ENCODE measurements at regions not wholly inside any gene's neighbourhood (a gene's known extent, or its start where the extent isn't known, plus 50 kb on each side); places are given as distances from the start of the nearest gene placed in this dataset.

DNA sequence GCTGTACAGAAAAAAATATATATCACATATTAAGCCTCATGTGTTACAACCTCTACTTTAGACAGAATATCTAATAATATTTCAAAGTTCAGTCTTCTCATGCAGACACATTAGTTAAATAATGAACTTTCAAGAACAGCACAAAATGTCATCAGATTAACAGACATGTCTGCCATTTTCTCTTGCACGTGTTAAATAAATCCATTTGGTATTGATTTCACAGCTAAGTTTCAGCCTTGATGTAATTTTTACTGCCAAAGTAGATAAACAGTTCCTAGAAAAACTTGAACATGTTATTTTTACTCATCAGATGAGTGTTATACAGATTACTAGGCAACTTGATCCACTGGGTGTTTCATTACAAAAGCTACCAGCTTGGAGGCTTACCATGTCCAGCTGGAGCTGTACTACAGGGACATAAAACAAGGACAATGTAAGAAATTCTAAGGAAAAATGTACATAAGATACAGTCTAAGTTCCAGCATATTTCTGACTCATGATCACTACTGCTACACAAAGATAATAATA lies 290.7 kb upstream of the DDX18 start:
- H3K27ac ChIP-seq = no peak overlapping the region
- no peak for TF ChIP-seq ZFX (IDR thresholded peaks at IDR 0.05)
- TF ChIP-seq, protein P1, sequence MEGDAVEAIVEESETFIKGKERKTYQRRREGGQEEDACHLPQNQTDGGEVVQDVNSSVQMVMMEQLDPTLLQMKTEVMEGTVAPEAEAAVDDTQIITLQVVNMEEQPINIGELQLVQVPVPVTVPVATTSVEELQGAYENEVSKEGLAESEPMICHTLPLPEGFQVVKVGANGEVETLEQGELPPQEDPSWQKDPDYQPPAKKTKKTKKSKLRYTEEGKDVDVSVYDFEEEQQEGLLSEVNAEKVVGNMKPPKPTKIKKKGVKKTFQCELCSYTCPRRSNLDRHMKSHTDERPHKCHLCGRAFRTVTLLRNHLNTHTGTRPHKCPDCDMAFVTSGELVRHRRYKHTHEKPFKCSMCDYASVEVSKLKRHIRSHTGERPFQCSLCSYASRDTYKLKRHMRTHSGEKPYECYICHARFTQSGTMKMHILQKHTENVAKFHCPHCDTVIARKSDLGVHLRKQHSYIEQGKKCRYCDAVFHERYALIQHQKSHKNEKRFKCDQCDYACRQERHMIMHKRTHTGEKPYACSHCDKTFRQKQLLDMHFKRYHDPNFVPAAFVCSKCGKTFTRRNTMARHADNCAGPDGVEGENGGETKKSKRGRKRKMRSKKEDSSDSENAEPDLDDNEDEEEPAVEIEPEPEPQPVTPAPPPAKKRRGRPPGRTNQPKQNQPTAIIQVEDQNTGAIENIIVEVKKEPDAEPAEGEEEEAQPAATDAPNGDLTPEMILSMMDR (conservative IDR thresholded peaks at IDR 0.05) = no peak

DNA sequence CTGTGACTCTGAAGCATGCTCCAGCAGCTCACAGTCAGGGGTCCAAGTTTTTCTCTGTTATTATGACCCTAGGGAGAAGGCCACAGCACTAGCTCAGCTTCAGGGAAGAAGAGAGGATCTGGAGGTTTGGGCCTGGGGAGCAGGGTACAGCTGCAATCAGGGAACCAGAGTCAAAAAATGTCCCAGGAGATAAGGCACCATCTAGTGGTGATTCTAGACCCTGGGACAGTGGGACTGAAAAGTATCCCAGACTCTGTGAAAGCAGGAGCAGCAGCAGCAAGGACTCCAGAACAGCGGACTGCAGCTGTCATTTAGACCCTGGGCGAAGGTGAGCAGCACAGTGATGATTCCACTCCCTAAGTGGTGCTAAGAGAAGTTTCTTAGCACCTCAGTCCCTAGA lies 278.4 kb upstream of the DDX18 start:
- TF ChIP-seq ZFX (IDR thresholded peaks at IDR 0.05) = no peak
- TF ChIP-seq, protein P1 (conservative IDR thresholded peaks at IDR 0.05) = peak; percentile 67

DNA sequence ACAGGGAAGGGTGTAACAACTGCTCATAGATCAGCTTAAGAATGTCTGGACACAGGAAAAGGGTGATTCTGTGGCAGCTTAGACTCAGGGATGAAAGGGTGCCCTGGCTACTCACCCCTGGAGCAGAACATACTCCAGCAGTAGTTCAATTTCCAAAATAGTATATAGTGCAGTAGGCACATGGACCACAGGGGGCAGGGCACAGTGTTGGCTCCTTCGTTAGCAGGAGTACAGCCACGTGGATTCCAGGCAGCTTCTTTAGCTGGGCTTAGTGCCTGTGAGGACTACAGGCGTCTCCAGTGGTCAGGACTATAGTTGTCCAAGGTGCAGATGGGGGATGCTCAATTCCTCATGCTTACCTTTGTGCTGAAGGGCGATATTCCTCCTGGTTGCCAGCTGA lies 277.5 kb upstream of the DDX18 start:
- H3K27ac ChIP-seq = peak overlapping the region; percentile 7
- no peak for TF ChIP-seq ZFX (IDR thresholded peaks at IDR 0.05)
- TF ChIP-seq, protein P1 (conservative IDR thresholded peaks at IDR 0.05) = no peak

More for the DNA sequence above, 278.4 kb upstream of the DDX18 start:
- peak overlapping the region; percentile 7 for H3K27ac ChIP-seq

DNA sequence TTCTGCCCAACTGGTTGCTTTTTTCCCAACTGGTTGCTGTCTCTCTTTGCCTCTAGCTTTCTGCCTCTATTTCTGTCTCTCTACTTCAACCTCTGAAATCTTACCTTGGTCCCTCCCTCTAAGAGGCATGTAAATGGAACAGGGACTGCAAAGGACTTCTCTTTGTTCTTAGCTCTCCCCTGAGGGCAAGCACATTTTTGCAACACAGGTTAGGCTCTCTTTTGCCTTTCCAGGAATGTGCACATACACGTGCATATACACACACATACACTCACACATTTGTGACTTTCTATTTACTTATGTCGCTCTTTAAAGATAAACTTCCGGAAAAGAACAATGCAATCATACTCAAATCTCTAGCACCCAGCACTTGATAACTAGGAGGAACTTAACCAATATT lies 262.6 kb upstream of the DDX18 start:
- peak overlapping the region; percentile 36; the same call in 1 of the 2 replicates for H3K27ac ChIP-seq
- TF ChIP-seq, protein P1 (conservative IDR thresholded peaks at IDR 0.05) = peak; percentile 9; the same call in 1 of the 2 replicates
- no peak for TF ChIP-seq ZFX (IDR thresholded peaks at IDR 0.05)

DNA sequence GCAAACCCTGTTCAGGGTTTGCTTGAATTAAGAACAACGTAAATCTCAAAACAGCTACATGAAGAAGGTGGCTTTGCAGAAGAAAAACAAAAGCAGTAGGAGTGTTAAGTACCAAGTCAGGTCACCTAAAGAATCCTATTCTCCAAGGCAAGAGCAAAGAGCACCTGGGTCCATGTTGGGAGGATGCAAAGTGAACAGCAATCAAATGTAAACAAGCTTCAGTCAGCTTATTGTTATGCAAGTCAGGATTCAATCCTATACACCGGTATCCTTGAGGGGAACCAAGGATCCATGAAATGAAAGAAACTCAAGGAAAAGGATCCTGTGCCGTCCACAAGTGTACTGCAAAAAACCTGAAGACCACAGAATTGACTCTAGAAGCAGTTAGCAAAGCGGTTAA lies 261.0 kb upstream of the DDX18 start:
- TF ChIP-seq ZFX (IDR thresholded peaks at IDR 0.05) = no peak
- TF ChIP-seq, protein P1 (conservative IDR thresholded peaks at IDR 0.05) = no peak
- H3K27ac ChIP-seq = no peak overlapping the region

DNA sequence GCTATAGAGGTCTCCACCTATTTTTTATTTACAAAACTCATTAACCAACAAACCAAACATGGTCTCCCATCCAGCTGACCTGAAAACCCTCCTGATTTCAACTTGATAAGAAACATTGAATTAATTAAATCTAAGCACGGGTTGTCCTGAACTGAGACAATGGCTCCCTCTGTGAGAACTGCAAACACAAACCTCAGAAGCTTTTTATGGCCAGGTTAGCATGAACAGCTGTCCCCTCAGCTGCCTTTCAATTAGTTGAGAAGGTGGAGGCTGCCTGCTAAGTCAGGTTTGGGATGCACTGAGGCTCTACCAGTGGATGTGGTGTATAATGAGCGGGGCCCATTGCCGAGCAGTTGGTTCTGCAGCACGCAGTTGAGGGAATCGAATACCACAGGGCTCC lies 258.5 kb upstream of the DDX18 start:
- H3K27ac ChIP-seq = no peak overlapping the region

DNA sequence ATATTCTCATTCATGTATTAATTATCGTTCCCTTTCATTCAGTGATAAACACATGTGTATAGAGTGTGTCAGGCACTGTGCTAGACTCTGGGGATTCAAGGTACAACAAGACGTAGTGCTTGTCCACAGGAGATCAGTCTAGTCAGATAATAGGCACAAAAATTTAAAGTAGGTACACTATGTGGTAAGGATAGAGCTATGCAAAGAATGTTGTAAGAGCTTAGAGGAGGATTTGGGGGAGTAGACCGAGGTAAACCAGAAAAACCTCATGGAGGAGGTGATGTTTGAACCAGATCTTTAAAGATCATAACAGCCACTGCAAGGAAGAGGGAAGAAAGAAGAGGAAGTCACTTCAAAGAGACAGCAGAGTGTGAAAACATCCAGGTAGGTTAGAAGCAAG lies 256.9 kb upstream of the DDX18 start:
- no peak overlapping the region for H3K27ac ChIP-seq
- TF ChIP-seq, protein P1 (conservative IDR thresholded peaks at IDR 0.05) = no peak
- no peak for TF ChIP-seq ZFX (IDR thresholded peaks at IDR 0.05)

More for the DNA sequence above, 258.5 kb upstream of the DDX18 start:
- TF ChIP-seq, protein P1 (conservative IDR thresholded peaks at IDR 0.05) = no peak
- TF ChIP-seq ZFX (IDR thresholded peaks at IDR 0.05) = no peak

Measured in C4-2B (cell line).